AG10803 (cell line): ENCODE measurements at regions not wholly inside any gene's neighbourhood (a gene's known extent, or its start where the extent isn't known, plus 50 kb on each side); places are given as distances from the start of the nearest gene placed in this dataset.
A peak's percentile ranks its signal among the peaks of the same experiment; 100 is the strongest.

Experiments used
- DNase-seq: peaks from one replicate; pipeline ENCODE4 v3.0.0; 2010; ENCODE audit warnings: low read depth
- H3K4me3 ChIP-seq: 2 replicates; pipeline ENCODE4 v1.5.1; 2011; ENCODE audit warnings: mild to moderate bottlenecking, low read length, control low read depth
- TF ChIP-seq, protein P1 (sequence below): conservative IDR thresholded peaks from 2 replicates; pipeline ENCODE4 v1.5.1; 2011; ENCODE audit warnings: mild to moderate bottlenecking, low read length, control low read depth, inconsistent platforms

DNA sequence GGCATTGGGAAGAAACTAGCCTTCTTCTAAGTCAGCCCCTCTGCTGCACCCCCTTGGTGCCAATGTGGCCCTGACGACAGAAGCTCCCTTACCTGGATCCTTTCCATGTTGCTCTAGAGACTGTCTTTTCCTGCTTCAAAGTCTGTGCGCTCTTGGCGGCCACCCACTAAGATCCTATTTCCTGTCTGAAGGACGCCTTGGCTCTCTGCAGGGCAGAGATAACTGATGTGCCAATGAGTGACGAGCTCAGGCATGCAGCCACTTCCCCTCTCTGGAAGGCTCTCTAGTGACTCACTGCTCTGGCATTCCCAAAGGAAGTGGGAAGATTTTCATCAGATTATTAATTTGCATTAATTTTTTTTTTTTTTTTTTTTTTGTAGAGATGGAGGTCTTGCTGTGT lies 273.5 kb downstream of the CDH20 start:
- peak; percentile 96 for DNase-seq

DNA sequence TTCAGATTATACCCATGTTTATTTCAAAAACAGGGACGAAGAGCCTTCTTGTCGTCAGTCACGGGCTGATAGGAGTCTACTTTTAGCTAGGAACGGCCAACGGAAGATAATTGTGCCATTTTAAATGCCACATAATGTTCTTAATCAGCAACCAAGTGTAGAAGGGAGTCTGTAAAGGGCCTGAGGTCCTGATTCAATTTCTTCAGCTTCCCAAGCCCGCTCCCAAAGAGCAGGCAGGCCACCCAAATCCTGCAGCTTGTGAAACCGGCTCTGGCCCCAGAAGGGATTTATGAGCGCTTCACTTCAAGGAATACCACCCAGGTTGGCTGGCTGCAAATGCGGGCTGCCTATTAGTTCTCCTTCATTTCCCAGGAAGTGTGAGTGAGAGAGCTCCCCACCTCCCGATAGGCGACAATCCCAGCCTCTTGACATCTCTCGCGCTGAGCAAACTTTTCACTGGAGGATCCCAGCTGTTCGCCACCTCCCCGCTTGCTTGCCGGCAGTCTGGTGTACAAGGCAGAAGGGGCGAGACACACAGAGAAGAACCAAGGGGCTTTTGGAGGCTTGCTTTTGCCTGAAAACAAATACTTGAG lies 272.9 kb downstream of the CDH20 start:
- TF ChIP-seq, protein P1, sequence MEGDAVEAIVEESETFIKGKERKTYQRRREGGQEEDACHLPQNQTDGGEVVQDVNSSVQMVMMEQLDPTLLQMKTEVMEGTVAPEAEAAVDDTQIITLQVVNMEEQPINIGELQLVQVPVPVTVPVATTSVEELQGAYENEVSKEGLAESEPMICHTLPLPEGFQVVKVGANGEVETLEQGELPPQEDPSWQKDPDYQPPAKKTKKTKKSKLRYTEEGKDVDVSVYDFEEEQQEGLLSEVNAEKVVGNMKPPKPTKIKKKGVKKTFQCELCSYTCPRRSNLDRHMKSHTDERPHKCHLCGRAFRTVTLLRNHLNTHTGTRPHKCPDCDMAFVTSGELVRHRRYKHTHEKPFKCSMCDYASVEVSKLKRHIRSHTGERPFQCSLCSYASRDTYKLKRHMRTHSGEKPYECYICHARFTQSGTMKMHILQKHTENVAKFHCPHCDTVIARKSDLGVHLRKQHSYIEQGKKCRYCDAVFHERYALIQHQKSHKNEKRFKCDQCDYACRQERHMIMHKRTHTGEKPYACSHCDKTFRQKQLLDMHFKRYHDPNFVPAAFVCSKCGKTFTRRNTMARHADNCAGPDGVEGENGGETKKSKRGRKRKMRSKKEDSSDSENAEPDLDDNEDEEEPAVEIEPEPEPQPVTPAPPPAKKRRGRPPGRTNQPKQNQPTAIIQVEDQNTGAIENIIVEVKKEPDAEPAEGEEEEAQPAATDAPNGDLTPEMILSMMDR, result 0 out of 2 replicates have a peak, but pooled peaks have one; percentile 1
- H3K4me3 ChIP-seq, result peak overlapping the region; percentile 50
- peak; percentile 68 for DNase-seq

More for the DNA sequence above, 273.5 kb downstream of the CDH20 start:
- peak overlapping the region; percentile 50 for H3K4me3 ChIP-seq
- TF ChIP-seq, protein P1, result no peak

DNA sequence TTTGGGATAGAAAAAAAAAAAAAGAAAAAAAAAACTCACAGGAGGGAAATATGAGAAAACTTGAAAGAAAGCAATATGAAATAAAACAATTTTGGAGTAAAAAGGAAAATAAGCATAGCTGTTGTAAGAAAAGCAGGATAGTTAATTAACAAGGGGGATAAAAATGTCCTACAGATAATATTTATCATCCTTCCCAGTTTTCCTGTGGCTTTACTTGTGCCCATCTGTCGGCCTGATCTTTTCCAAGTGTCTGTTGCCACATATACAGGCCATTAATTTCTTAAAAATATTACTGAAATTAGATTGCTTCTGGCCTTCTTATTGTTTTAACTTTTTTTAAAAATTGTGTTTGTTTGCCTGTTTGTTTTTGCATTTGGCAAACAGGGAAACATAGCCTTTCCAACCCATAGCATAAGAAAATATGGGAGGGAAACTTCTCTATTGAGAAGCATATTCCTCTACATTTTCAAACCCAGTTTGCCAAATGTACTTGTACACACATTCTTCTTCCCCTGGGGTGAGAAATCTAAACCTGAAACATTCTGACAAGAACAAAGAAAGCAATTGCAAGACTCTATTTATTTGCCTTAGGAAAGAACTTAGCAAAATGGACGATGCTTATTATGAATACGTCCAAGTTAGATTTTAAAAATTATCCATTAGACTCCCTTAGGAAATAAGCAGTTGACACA lies 272.3 kb downstream of the CDH20 start:
- no peak for DNase-seq
- TF ChIP-seq, protein P1, result no peak
- H3K4me3 ChIP-seq, result peak overlapping the region; percentile 50
